Panc1 (cell line): ENCODE measurements at regions not wholly inside any gene's neighbourhood (a gene's known extent, or its start where the extent isn't known, plus 50 kb on each side); places are given as distances from the start of the nearest gene placed in this dataset.

Experiments
- ATAC-seq: fragments of 200-7000 bp; cut with Tn5 transposase; 2 replicates; pipeline ENCODE4 v1.9.1; 2020; ENCODE audit warnings: mild to moderate bottlenecking, moderate library complexity
- BruUV-seq: library from RNA; stranded (reverse); fragments of 400-500 nt; replicated peaks from 2 replicates; lab custom pipeline; 2021; lab: Mats Ljungman, UMichigan
- CTCF ChIA-PET: fragments of 300-600 bp; sonication (Branson Sonifier 250); formaldehyde crosslinking; loops from one replicate; lab custom pipeline; 2022; ENCODE audit warnings: antibody characterized with exemption; lab: Charles Lee
- POLR2A ChIA-PET: fragments of 300-600 bp; sonication (Branson Sonifier 250); formaldehyde crosslinking; loops from one replicate; lab custom pipeline; 2022; ENCODE audit warnings: antibody characterized with exemption; lab: Charles Lee
- DNase-seq: peaks from one replicate; pipeline ENCODE4 v3.0.0-alpha.2; 2010; ENCODE audit warnings: low read depth, low spot score
- H3K27ac ChIP-seq: 2 replicates; pipeline ENCODE4 v1.5.1; 2011; ENCODE audit warnings: mild to moderate bottlenecking, low read length, inconsistent platforms
- H3K27me3 ChIP-seq: fragments of 200-500 bp; sonication (Bioruptor generic); 2 replicates; pipeline ENCODE4 v1.6.0; 2014; ENCODE audit warnings: low read length, inconsistent platforms; ENCODE audit not compliant: control insufficient read depth, insufficient read depth
- H3K36me3 ChIP-seq: fragments of 200-500 bp; sonication (Bioruptor generic); 2 replicates; pipeline ENCODE4 v1.5.1; 2014; ENCODE audit warnings: inconsistent platforms, mild to moderate bottlenecking, low read length, moderate library complexity; ENCODE audit not compliant: control insufficient read depth, insufficient read depth
- H3K4me1 ChIP-seq: 2 replicates; pipeline ENCODE4 v1.5.1; 2011; ENCODE audit warnings: inconsistent platforms, mild to moderate bottlenecking, low read length, moderate library complexity; ENCODE audit not compliant: control insufficient read depth, insufficient read depth
- H3K4me3 ChIP-seq, 2 experiments: 2 replicates each; pipeline ENCODE4 v1.5.1; 2011 to 2012; ENCODE audit warnings: low read depth in 2 of 2, low read length in 2 of 2, mild to moderate bottlenecking in 2 of 2, inconsistent platforms in 1 of 2, moderate library complexity in 1 of 2
- H3K9me3 ChIP-seq: fragments of 200-500 bp; sonication (Bioruptor generic); 2 replicates; pipeline ENCODE4 v1.5.1; 2014; ENCODE audit warnings: low read depth, mild to moderate bottlenecking, inconsistent platforms, low read length, moderate library complexity; ENCODE audit not compliant: control insufficient read depth, insufficient read depth
- CTCF ChIP-seq: fragments of 450-650 bp; IDR thresholded peaks from 2 replicates; pipeline ENCODE4 v1.5.1; 2017; ENCODE audit warnings: mild to moderate bottlenecking
- POLR2AphosphoS5 ChIP-seq: IDR thresholded peaks from 2 replicates; pipeline ENCODE4 v1.6.1; 2012; ENCODE audit warnings: mild to moderate bottlenecking, low read depth, low read length, moderate library complexity
- SIN3A ChIP-seq: IDR thresholded peaks from 2 replicates; pipeline ENCODE4 v1.6.1; 2012; ENCODE audit warnings: low read depth, mild to moderate bottlenecking, low read length, moderate library complexity, borderline replicate concordance; ENCODE audit not compliant: insufficient read depth
- TCF7L2 ChIP-seq: IDR thresholded peaks from 2 replicates; pipeline ENCODE4 v1.6.1; 2011; ENCODE audit warnings: mild to moderate bottlenecking, low read depth, low read length, inconsistent platforms
- in situ Hi-C: cut with HindIII; loops from 2 replicates; pipeline ENCODE4 v1.10.0; 2016; ENCODE audit warnings: low sequenced_read_pairs, low pct_unique_long_range_greater_than_20kb
- intact Hi-C: fragments of 100-400 bp; cut with micrococcal nuclease; formaldehyde crosslinking; loops from one replicate; pipeline ENCODE4 v1.10.0; 2022; ENCODE audit not compliant: unreplicated experiment
- TF ChIP-seq, protein P1 (sequence below), 2 experiments: IDR thresholded peaks; 2 replicates each; pipeline ENCODE4 v1.6.1; 2011 to 2012; ENCODE audit warnings: low read depth in 2 of 2, control low read depth in 1 of 2, low read length in 1 of 2, mild to moderate bottlenecking in 1 of 2, moderate library complexity in 1 of 2; ENCODE audit not compliant: insufficient read depth in 1 of 2

- ChIA-PET POLR2A (no interaction called here), CTCF (no interaction called here)
- TF ChIP-seq, protein P1, sequence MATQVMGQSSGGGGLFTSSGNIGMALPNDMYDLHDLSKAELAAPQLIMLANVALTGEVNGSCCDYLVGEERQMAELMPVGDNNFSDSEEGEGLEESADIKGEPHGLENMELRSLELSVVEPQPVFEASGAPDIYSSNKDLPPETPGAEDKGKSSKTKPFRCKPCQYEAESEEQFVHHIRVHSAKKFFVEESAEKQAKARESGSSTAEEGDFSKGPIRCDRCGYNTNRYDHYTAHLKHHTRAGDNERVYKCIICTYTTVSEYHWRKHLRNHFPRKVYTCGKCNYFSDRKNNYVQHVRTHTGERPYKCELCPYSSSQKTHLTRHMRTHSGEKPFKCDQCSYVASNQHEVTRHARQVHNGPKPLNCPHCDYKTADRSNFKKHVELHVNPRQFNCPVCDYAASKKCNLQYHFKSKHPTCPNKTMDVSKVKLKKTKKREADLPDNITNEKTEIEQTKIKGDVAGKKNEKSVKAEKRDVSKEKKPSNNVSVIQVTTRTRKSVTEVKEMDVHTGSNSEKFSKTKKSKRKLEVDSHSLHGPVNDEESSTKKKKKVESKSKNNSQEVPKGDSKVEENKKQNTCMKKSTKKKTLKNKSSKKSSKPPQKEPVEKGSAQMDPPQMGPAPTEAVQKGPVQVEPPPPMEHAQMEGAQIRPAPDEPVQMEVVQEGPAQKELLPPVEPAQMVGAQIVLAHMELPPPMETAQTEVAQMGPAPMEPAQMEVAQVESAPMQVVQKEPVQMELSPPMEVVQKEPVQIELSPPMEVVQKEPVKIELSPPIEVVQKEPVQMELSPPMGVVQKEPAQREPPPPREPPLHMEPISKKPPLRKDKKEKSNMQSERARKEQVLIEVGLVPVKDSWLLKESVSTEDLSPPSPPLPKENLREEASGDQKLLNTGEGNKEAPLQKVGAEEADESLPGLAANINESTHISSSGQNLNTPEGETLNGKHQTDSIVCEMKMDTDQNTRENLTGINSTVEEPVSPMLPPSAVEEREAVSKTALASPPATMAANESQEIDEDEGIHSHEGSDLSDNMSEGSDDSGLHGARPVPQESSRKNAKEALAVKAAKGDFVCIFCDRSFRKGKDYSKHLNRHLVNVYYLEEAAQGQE (IDR thresholded peaks at IDR 0.05; ENCODE audit: insufficient read depth in 1 of 2, low read depth in 2 of 2, low read length in 1 of 2), result no peak
- TF ChIP-seq SIN3A, result no peak
- no peak for TF ChIP-seq CTCF
- TF ChIP-seq POLR2AphosphoS5, result no peak
- DNase-seq (no peak), ATAC-seq (no peak)
- no TSS peak for BruUV-seq
- in situ Hi-C loops (no loop called here), intact Hi-C loops (no loop called here)
- Histone ChIP-seq H3K27me3 (peaks cover 2% of the 10 kb centered on the region; the same call in 1 of the 2 replicates), H3K4me1 (no peaks in the 10 kb centered on the region), H3K4me3 (no peak overlapping the region), H3K36me3 (no peaks in the 10 kb centered on the region), H3K27ac (no peak overlapping the region), H3K9me3 (no peaks in the 10 kb centered on the region)
Observed at GRCh38 chr18:78587096-78587495, 392.5 kb upstream of the SALL3 start.

DNA sequence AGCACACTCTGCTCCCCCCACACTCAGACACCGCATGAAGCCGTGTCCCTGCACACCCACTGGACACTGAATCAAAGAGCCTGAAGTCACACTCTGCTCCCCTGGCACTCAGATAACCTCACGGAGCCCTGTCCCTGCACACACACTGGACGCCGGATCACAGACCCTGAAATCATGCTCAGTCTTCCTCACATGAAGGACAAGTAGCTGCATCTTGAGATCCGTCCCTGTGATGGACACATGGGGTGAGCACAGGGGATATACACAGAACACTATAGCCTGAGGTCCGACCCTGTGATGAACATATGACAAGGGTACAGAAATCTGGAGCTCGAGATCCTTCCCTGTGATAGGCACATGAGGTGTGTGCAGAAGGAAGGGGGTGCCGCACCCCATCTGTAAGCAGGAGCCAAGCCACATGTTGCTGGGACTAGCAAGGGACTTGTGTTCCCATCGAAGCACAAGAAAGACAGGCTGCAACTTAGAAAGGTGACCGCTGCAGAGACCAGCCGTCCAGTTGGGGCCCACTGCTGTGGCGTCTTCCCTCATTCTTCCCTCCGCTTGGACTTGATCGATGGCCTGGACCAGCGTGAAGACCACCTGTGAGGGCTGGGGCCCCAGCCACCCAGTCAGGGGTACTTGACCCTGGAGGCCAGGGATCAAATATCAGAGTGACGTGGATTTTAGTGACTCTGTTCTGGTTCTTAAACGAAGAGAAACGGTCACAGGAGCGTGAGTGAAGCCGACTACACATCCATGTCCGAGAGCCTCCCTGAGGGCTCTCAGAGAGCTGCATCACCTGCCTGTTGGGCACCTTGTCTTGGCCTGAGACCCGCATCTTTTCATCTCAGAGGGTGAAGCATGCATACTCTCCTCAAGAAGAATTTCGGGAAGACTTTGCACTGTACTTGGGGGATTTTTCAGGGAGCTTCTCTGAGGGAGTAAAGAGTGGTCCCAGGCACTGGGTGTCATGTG lies 391.7 kb upstream of the SALL3 start:
- CTCF ChIA-PET, result no interaction called here
- TF ChIP-seq, protein P1 (IDR thresholded peaks at IDR 0.05; ENCODE audit: insufficient read depth in 1 of 2, low read depth in 2 of 2, low read length in 1 of 2), result no peak
- TF ChIP-seq TCF7L2 (no peak), POLR2AphosphoS5 (no peak), CTCF (no peak), SIN3A (no peak)
- no peaks in the 10 kb centered on the region for H3K36me3 ChIP-seq
- H3K27ac ChIP-seq, result no peak overlapping the region
- no peak overlapping the region for H3K4me3 ChIP-seq
- BruUV-seq, result no TSS peak
- H3K9me3 ChIP-seq, result no peaks in the 10 kb centered on the region
- in situ Hi-C loops (no loop called here), intact Hi-C loops (no loop called here)
- POLR2A ChIA-PET, result no interaction called here
- ATAC-seq, result no peak
- peaks cover 2% of the 10 kb centered on the region; the same call in 1 of the 2 replicates for H3K27me3 ChIP-seq
- no peak for DNase-seq
- no peaks in the 10 kb centered on the region for H3K4me1 ChIP-seq
